PFSK-1 (cell line): ENCODE measurements at regions not wholly inside any gene's neighbourhood (a gene's known extent, or its start where the extent isn't known, plus 50 kb on each side); places are given as distances from the start of the nearest gene placed in this dataset.

Experiments
- FOXP2 ChIP-seq: optimal IDR thresholded peaks from 2 replicates; pipeline ENCODE3; 2011; ENCODE audit warnings: borderline replicate concordance, control low read depth, inconsistent platforms; ENCODE audit not compliant: insufficient read depth; ENCODE audit errors: extremely low read length, extremely low read depth
- POLR2AphosphoS5 ChIP-seq: IDR thresholded peaks from 2 replicates; pipeline ENCODE4 v1.6.1; 2012; ENCODE audit warnings: low read depth, mild to moderate bottlenecking, control low read depth, low read length, moderate library complexity
- SIN3A ChIP-seq: IDR thresholded peaks from 2 replicates; pipeline ENCODE4 v1.6.1; 2012; ENCODE audit warnings: mild to moderate bottlenecking, low read length, moderate library complexity, borderline replicate concordance; ENCODE audit not compliant: insufficient read depth
- TAF1 ChIP-seq: IDR thresholded peaks from 2 replicates; pipeline ENCODE4 v1.6.1; 2012; ENCODE audit warnings: low read length, control low read depth, borderline replicate concordance; ENCODE audit not compliant: insufficient read depth
- TF ChIP-seq, protein P1 (sequence below), 2 experiments: IDR thresholded peaks; 2 replicates each; pipeline versions ENCODE4 v1.6.1 to v1.8.0; 2011 to 2012; ENCODE audit warnings: low read depth in 2 of 2, low read length in 2 of 2, control low read depth in 1 of 2, inconsistent platforms in 1 of 2, mild to moderate bottlenecking in 1 of 2, moderate library complexity in 1 of 2; ENCODE audit not compliant: insufficient read depth in 1 of 2

DNA sequence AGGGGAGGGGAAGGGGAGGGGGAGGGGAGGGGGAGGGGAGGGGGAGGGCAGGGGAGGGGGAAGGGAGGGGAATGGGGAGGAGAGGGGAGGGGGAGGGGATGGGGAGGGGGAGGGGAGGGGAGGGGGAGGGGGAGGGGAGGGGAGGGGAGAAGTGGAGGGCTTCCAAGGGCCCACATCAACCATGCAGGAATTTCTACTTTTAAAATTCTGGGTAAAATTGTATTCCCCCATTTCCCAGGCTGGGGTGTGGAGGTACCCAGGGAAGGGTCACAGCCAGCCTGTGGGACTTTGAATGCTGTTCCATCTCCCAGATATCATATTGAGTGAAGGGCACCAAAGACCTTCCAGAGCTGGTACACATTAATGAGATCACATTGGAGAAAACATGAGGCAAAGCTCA lies 126.9 kb upstream of the ETS2 start:
- no peak for TF ChIP-seq SIN3A
- TF ChIP-seq FOXP2: no peak
- no peak for TF ChIP-seq TAF1
- TF ChIP-seq, protein P1, sequence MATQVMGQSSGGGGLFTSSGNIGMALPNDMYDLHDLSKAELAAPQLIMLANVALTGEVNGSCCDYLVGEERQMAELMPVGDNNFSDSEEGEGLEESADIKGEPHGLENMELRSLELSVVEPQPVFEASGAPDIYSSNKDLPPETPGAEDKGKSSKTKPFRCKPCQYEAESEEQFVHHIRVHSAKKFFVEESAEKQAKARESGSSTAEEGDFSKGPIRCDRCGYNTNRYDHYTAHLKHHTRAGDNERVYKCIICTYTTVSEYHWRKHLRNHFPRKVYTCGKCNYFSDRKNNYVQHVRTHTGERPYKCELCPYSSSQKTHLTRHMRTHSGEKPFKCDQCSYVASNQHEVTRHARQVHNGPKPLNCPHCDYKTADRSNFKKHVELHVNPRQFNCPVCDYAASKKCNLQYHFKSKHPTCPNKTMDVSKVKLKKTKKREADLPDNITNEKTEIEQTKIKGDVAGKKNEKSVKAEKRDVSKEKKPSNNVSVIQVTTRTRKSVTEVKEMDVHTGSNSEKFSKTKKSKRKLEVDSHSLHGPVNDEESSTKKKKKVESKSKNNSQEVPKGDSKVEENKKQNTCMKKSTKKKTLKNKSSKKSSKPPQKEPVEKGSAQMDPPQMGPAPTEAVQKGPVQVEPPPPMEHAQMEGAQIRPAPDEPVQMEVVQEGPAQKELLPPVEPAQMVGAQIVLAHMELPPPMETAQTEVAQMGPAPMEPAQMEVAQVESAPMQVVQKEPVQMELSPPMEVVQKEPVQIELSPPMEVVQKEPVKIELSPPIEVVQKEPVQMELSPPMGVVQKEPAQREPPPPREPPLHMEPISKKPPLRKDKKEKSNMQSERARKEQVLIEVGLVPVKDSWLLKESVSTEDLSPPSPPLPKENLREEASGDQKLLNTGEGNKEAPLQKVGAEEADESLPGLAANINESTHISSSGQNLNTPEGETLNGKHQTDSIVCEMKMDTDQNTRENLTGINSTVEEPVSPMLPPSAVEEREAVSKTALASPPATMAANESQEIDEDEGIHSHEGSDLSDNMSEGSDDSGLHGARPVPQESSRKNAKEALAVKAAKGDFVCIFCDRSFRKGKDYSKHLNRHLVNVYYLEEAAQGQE (IDR thresholded peaks at IDR 0.05; ENCODE audit: insufficient read depth in 1 of 2, low read depth in 2 of 2, low read length in 2 of 2): no peak
- TF ChIP-seq POLR2AphosphoS5: no peak
